ENCODE measurements at regions not wholly inside any gene's neighbourhood (a gene's known extent, or its start where the extent isn't known, plus 50 kb on each side); places are given as distances from the start of the nearest gene placed in this dataset.
"Not testable (repeated sequence)": the region's sequence is repeated elsewhere in the genome, so short reads cannot be mapped to it uniquely, and the experiment has no call there.

GRCh38 chr2:174697255-174697654 is 67.0 kb downstream of the CHRNA1 start:
- peak; percentile 47 for DNase-seq (ENCODE audit: low spot score)

GRCh38 chr2:174694920-174695319 is 69.4 kb downstream of the CHRNA1 start:
- no peak for DNase-seq (ENCODE audit: low spot score)

GRCh38 chr2:174694196-174694878 is 69.9 kb downstream of the CHRNA1 start:
- no peak for DNase-seq (ENCODE audit: low spot score)

GRCh38 chr2:174693344-174693743 is 70.9 kb downstream of the CHRNA1 start:
- no peak for DNase-seq (ENCODE audit: low spot score)

GRCh38 chr2:174692256-174692919 is 71.9 kb downstream of the CHRNA1 start:
- no peak for DNase-seq (ENCODE audit: low spot score)

GRCh38 chr2:174691201-174691779 is 73.0 kb downstream of the CHRNA1 start:
- no peak for DNase-seq (ENCODE audit: low spot score)

- no peak for DNase-seq (ENCODE audit: low spot score)
These were observed 74.2 kb downstream of the CHRNA1 start for GRCh38 chr2:174690026-174690425.

- peak; percentile 3 for DNase-seq (ENCODE audit: low spot score)
These were observed 76.2 kb downstream of the CHRNA1 start for GRCh38 chr2:174688079-174688478.

- DNase-seq (ENCODE audit: low spot score) = no peak
These were observed 77.8 kb downstream of the CHRNA1 start for GRCh38 chr2:174686430-174686829.

GRCh38 chr2:174683392-174683759 is 80.9 kb downstream of the CHRNA1 start:
- DNase-seq (ENCODE audit: low spot score) = no peak

GRCh38 chr2:174682578-174683391 is 81.5 kb downstream of the CHRNA1 start:
- no peak for DNase-seq (ENCODE audit: low spot score)

GRCh38 chr2:174682007-174682577 is 82.2 kb downstream of the CHRNA1 start:
- DNase-seq (ENCODE audit: low spot score) = no peak

GRCh38 chr2:174681099-174682006 is 82.9 kb downstream of the CHRNA1 start:
- no peak for DNase-seq (ENCODE audit: low spot score)

- DNase-seq (ENCODE audit: low spot score) = no peak
These were observed 82.6 kb upstream of the WIPF1 start for GRCh38 chr2:174680221-174680620.

- DNase-seq (ENCODE audit: low spot score) = no peak
These were observed 80.8 kb upstream of the WIPF1 start for GRCh38 chr2:174678395-174678794.

- DNase-seq (ENCODE audit: low spot score) = no peak
These were observed 78.0 kb upstream of the WIPF1 start for GRCh38 chr2:174675615-174676014.

- DNase-seq (ENCODE audit: low spot score) = no peak
These were observed 76.3 kb upstream of the WIPF1 start for GRCh38 chr2:174673876-174674275.

- DNase-seq (ENCODE audit: low spot score) = no peak
These were observed 75.8 kb upstream of the WIPF1 start for GRCh38 chr2:174673440-174673839.

- DNase-seq (ENCODE audit: low spot score) = not testable (repeated sequence)
These were observed 73.9 kb upstream of the WIPF1 start for GRCh38 chr2:174671532-174671931.

- DNase-seq (ENCODE audit: low spot score) = no peak
These were observed 72.8 kb upstream of the WIPF1 start for GRCh38 chr2:174670446-174670845.

GRCh38 chr2:174669336-174669735 is 71.7 kb upstream of the WIPF1 start:
- DNase-seq (ENCODE audit: low spot score) = no peak

Measured in LoVo (cell line).